WI38 (cell line): ENCODE measurements at regions not wholly inside any gene's neighbourhood (a gene's known extent, or its start where the extent isn't known, plus 50 kb on each side); places are given as distances from the start of the nearest gene placed in this dataset.

ENCODE experiments used
- H3K4me3 ChIP-seq: 2 replicates; pipeline ENCODE4 v1.5.1; 2011; ENCODE audit warnings: low read depth, mild to moderate bottlenecking, control low read depth, low read length
- TF ChIP-seq, protein P1 (sequence below): IDR thresholded peaks from 2 replicates; pipeline ENCODE4 v1.5.1; 2012; ENCODE audit warnings: low read depth, mild to moderate bottlenecking, control low read depth, low read length

DNA sequence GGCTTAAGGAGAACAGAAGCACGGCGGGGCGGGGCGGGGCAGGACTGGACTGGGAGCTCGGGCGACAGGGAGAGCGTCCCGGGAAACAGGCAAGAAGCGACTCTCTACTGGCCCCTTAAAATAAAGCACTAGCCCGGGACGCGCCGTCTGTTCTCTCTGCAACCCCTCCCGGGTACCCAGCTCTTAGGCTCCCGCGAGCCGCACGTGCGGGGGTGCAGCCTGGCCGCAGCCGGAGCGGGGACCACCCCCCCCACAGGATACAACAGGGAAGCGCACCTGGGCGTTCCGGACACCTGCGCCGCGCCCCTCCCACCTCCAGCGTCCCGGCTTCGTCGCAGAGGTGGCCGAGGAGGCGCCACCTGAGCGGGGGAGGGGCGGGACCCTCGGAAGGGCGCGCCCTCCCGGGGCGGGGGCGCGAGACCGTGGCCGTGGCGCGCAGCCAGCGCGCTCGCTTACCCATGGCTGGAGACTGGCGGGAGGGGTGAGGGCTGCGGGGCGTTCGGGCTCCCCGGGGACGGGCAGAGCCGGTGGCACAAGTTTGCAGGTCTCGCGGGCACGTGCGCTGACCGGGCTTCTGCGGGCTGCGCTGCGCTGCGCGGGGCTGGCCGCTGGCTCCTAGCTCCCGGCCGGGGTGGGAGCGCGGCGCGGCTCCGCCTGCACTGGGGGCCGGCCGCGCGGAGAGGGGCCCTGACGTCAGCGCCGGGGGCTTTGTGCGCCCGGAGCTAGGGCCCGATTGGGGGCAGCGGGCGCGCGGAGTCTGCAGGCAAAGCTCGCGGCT lies 91.5 kb downstream of the GEMIN8 start:
- TF ChIP-seq, protein P1, sequence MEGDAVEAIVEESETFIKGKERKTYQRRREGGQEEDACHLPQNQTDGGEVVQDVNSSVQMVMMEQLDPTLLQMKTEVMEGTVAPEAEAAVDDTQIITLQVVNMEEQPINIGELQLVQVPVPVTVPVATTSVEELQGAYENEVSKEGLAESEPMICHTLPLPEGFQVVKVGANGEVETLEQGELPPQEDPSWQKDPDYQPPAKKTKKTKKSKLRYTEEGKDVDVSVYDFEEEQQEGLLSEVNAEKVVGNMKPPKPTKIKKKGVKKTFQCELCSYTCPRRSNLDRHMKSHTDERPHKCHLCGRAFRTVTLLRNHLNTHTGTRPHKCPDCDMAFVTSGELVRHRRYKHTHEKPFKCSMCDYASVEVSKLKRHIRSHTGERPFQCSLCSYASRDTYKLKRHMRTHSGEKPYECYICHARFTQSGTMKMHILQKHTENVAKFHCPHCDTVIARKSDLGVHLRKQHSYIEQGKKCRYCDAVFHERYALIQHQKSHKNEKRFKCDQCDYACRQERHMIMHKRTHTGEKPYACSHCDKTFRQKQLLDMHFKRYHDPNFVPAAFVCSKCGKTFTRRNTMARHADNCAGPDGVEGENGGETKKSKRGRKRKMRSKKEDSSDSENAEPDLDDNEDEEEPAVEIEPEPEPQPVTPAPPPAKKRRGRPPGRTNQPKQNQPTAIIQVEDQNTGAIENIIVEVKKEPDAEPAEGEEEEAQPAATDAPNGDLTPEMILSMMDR, result no peak

DNA sequence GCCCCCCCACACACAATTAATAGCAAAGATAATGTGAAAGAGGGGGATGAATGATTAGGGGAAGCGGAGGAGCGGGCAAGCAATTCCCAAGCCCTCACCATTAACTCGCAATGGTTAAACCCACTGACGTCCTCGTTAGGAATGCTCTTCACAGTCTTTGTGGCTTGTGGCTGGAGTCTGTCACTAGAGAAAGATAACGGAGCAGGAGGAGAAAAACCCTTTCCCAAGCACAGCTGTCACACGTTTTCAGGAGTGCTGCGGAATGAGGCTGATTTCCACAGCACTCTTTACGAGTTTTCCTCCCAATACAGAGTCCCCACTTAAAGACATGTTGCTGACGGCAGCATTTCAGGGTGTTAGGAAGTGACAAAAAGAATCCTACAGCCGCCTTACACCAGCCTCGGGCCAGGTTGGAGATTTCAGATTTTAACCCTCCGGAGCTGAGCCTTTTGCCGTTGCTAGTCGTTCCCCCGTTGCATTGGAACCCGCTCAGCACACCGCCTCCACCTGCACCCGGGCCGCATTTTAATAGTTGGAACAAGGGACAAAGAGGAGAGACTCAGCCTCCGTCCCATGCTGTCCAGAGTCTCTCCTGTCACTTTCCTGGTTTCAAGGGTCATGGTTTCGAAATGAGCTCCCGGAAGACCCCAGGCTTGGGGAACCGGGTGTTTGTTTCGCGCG lies 92.2 kb downstream of the GEMIN8 start:
- TF ChIP-seq, protein P1, result no peak
- H3K4me3 ChIP-seq, result no peak overlapping the region

More for the DNA sequence above, 91.5 kb downstream of the GEMIN8 start:
- H3K4me3 ChIP-seq, result peak overlapping the region; percentile 21; the same call in 1 of the 2 replicates

DNA sequence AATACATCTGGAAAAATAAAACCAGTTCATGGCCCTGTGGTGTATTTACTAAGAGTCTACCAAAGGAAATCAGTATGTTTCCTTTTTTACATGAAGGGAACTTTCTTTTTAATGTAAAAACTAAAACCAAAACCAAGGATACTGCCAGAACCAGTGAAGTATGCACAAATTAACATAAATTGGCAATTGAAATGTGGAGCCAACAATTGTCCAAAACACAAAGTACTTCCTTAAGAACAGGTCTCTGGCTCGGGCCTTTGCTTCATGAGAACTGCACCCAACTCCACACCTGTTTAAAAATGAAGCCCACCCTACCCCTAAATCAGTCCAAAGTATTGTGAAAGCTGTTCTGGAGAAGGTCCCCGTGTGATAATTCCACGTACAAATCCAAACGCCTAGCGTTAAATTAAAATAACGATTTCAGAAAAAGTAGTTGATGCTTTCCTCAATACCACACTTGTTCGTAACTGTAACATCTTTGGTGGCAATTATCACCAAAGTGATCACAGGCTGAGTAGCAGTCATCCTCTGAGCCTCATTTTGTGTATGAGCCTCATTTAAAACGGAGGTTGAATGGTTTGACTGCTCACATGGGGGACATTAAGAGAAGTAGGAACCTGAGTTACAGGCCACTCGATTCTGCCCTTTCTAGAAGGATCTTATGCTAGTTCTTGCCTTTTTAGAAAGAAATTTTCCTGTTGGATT lies 93.0 kb downstream of the GEMIN8 start:
- no peak overlapping the region for H3K4me3 ChIP-seq
- TF ChIP-seq, protein P1, result no peak

DNA sequence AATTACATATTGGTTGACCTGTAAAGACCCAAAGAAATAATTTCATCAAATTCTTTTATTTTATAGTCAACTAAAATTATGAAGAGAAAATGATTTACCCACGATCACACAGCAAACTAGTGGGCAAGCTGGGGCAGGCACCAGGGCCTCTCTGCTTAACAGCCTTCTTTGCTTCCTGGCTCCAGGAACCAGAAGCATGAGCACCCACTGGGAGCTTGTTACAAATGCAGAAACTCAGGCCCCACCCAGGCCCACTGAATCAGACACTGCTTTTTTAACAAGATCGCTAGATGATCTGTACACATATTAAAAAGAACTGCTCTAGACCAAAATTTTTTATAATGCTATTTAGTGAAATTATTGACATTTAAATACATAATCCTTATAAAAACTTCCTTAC lies 95.0 kb downstream of the GEMIN8 start:
- TF ChIP-seq, protein P1, result no peak
- H3K4me3 ChIP-seq, result no peak overlapping the region

DNA sequence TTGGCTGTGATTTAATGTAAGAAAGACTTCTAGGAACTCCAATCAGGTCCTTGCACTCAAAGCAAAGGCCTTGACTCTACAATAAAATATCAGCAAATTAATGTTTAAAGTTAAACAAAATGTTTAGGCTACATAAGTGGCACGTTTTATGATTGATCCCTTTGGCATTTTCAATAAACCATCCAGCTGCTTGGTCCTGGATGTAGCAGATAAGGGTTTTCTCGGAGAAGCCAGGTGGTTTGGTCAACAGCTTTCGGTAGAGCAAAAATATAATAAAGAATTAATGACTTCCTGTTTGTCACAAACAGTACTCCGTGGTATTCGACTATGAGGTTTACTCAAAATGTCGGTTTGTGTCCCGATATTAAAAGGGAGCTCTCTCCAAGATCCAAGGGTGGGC lies 95.8 kb downstream of the GEMIN8 start:
- TF ChIP-seq, protein P1, result no peak
- no peak overlapping the region for H3K4me3 ChIP-seq

DNA sequence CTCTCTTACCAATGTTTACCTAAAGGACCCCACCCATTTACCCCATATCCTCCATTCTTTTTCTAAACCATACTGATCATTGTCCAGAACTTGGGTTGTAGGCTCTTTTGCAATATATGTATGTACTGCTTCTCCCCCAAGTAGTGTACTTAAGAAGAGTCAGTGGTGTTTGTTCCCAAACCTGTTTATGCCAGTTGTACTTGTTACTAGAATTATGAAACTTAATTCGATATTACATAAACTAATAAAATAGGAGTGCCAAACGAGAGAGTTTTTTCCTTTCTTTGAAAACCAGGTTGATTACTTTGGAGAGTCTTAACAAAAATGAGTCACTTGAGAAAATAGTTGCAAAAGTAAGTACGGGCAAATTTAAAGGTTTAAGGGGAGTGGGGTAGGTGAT lies 96.3 kb downstream of the GEMIN8 start:
- TF ChIP-seq, protein P1, result no peak

More for the DNA sequence above, 96.3 kb downstream of the GEMIN8 start:
- H3K4me3 ChIP-seq, result no peak overlapping the region
